Activated naive CD8-positive, alpha-beta T cell treated with anti-CD3 and anti-CD28 coated beads for 36 hours (primary cell): ENCODE measurements at regions not wholly inside any gene's neighbourhood (a gene's known extent, or its start where the extent isn't known, plus 50 kb on each side); places are given as distances from the start of the nearest gene placed in this dataset.

Experiments
- DNase-seq: peaks from one replicate; pipeline ENCODE4 v3.0.0; 2021
- H3K27ac Mint-ChIP-seq: one replicate; pipeline ENCODE4 v1.8.0; 2022; ENCODE audit warnings: mild to moderate bottlenecking, moderate library complexity, mixed read lengths
- H3K27me3 Mint-ChIP-seq: one replicate; pipeline ENCODE4 v1.8.0; 2022; ENCODE audit warnings: mild to moderate bottlenecking, mixed read lengths
- H3K36me3 Mint-ChIP-seq: one replicate; pipeline ENCODE4 v1.8.0; 2021; ENCODE audit warnings: mild to moderate bottlenecking, mixed read lengths
- H3K4me1 Mint-ChIP-seq: one replicate; pipeline ENCODE4 v1.8.0; 2021; ENCODE audit warnings: mixed read lengths
- H3K4me3 Mint-ChIP-seq: one replicate; pipeline ENCODE4 v1.8.0; 2022; ENCODE audit warnings: mild to moderate bottlenecking, moderate library complexity, mixed read lengths
- H3K9me3 Mint-ChIP-seq: one replicate; pipeline ENCODE4 v1.8.0; 2022; ENCODE audit warnings: mixed read lengths

DNA sequence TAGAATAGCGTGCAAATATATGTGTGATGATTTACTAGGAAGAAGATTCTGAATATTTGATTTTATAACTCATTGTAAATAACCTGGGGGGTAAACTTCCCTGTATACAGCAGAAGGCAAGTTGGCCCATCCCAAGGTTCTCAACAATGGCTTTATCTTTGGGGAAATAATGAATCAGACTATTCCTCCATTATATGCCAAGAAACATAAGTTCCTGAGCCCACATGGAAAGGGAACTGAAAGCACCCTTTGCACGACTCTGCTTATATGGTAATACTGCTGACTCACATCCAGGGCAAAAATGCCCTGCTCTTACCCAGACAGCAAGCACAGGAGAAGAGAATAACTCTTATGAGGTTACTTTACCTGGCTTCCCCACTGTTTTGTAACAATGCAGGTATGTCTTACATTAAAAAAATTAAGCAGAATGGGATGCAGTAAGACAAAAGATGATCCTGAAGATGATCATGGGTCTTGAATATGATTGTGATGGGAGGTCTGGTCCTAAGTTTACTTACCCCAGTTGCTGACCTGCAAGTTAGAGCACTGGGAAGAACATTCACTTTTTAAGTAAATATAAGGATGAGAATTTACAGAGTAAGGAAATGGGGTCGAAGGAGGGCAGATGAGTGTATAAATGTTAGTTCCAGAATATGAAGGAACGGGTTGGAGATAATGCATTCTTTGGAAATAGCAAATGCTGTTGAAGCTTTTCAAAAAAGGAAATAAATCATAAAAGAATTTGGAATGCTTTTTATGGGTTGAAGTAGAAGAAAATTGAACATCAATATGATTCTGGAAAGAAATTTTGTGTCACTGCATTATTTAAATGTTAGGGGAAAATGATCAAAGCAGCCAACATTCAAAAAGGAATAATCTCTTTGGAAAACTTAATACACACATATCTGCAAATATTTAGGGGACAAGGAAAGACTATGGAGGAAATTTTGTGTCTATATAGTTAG, 428.4 kb upstream of the MPDZ start:
- no peak for DNase-seq
- H3K27ac Mint-ChIP-seq, result no peak overlapping the region
- no peak overlapping the region for H3K4me3 Mint-ChIP-seq
- H3K4me1 Mint-ChIP-seq, result no peaks in the 10 kb centered on the region
- no peaks in the 10 kb centered on the region for H3K27me3 Mint-ChIP-seq
- H3K36me3 Mint-ChIP-seq, result no peaks in the 10 kb centered on the region
- H3K9me3 Mint-ChIP-seq, result peaks cover 5% of the 10 kb centered on the region

- Mint-ChIP-seq H3K36me3 (no peaks in the 10 kb centered on the region), H3K9me3 (peaks cover 6% of the 10 kb centered on the region), H3K4me3 (no peak overlapping the region), H3K27ac (no peak overlapping the region), H3K4me1 (no peaks in the 10 kb centered on the region), H3K27me3 (no peaks in the 10 kb centered on the region)
- no peak for DNase-seq
These were observed 426.4 kb upstream of the MPDZ start for GRCh38 chr9:13705918-13706317.

DNA sequence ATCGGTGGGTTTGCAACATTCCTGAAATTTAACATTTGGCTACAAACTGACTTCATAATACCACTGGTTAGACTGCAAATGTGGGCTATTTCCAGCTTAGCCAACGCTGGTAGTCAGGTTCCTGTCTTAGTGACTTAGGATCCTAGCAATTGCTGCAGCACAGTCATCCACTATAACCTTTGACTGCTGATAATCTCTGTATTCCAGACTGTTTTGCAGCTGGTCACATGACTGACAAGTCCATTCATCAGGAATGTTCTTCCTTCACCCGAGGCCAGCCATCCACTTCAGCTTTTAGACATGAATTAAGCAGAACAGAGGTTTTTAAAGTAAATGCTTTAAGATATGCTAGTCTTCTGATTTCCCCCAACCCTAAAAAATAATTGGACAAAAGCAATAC, 425.9 kb upstream of the MPDZ start:
- no peak overlapping the region for H3K4me3 Mint-ChIP-seq
- peaks cover 6% of the 10 kb centered on the region for H3K9me3 Mint-ChIP-seq
- no peaks in the 10 kb centered on the region for H3K36me3 Mint-ChIP-seq
- DNase-seq, result no peak
- H3K27ac Mint-ChIP-seq, result no peak overlapping the region
- no peaks in the 10 kb centered on the region for H3K4me1 Mint-ChIP-seq
- no peaks in the 10 kb centered on the region for H3K27me3 Mint-ChIP-seq

DNA sequence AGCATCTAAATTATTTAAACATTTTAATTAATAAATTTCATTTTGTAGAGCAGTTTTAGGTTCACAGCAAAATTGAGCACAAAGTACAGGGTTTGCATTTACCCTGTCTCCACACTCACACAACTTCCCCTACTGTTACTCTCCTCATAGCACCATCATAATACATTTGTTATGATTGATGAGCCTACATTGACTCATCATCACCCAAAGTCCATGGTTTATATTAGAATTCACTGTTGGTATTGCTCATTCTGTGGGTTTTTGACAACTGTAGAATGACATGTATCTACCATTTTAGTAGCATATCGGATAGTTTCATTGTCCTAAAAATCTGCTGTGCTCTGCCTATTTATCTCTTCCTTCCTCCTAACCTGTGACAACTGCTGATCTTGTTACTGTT, 411.1 kb upstream of the MPDZ start:
- Mint-ChIP-seq H3K36me3 (no peaks in the 10 kb centered on the region), H3K4me1 (no peaks in the 10 kb centered on the region), H3K9me3 (peaks cover 18% of the 10 kb centered on the region), H3K27me3 (no peaks in the 10 kb centered on the region), H3K27ac (no peak overlapping the region), H3K4me3 (no peak overlapping the region)
- DNase-seq, result no peak

- H3K4me1 Mint-ChIP-seq, result no peaks in the 10 kb centered on the region
These were observed 410.4 kb upstream of the MPDZ start for GRCh38 chr9:13689925-13690324.

GRCh38 chr9:13688990-13689600, 409.6 kb upstream of the MPDZ start:
- Mint-ChIP-seq H3K27ac (no peak overlapping the region), H3K36me3 (no peaks in the 10 kb centered on the region), H3K4me3 (no peak overlapping the region), H3K9me3 (peaks cover 17% of the 10 kb centered on the region), H3K27me3 (no peaks in the 10 kb centered on the region), H3K4me1 (no peaks in the 10 kb centered on the region)
- no peak for DNase-seq

More at GRCh38 chr9:13689925-13690324, 410.4 kb upstream of the MPDZ start:
- Mint-ChIP-seq H3K27me3 (no peaks in the 10 kb centered on the region), H3K9me3 (peaks cover 17% of the 10 kb centered on the region), H3K27ac (no peak overlapping the region), H3K4me3 (no peak overlapping the region), H3K36me3 (no peaks in the 10 kb centered on the region)
- DNase-seq, result no peak

DNA sequence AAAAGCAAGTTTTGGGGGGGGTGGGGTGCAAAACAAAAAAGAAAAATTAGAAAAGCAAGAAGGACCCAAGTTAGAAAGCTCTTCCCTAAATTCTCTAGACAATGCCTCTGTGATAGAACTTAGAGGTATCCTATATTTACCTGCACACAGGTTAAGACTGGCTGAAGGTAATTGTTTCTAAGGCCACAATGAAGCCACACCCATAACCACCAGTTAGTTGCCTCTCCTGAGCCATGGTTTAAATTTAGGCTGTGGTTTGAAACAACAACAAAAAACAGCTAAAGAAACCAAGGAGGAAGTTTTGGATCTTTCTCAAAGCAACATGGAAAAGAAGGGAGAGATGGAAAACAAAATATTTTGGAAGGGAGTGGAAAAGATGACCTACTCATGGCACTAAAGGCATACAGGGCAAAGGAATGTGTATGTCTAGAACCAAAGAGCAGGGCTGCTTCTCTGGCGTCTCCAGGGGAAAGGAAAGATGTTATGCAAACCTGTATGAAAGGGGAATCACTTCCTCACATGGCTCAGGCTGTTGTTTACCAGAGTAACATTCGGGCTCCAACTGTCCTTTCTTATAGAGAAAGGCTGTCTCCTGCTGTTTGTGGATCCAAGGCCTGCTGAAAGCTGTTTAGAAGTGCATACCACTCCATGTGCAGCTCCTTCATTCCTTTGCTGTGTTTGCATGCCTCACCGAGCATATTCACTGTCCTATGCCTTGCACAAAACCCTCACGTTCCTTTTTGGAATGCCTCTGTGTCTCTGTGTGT, 408.9 kb upstream of the MPDZ start:
- no peaks in the 10 kb centered on the region for H3K36me3 Mint-ChIP-seq
- no peaks in the 10 kb centered on the region for H3K4me1 Mint-ChIP-seq
- no peaks in the 10 kb centered on the region for H3K27me3 Mint-ChIP-seq
- peaks cover 16% of the 10 kb centered on the region for H3K9me3 Mint-ChIP-seq
- no peak overlapping the region for H3K27ac Mint-ChIP-seq
- H3K4me3 Mint-ChIP-seq, result no peak overlapping the region
- no peak for DNase-seq

- Mint-ChIP-seq H3K27me3 (no peaks in the 10 kb centered on the region), H3K27ac (no peak overlapping the region), H3K4me3 (no peak overlapping the region), H3K9me3 (peaks cover 4% of the 10 kb centered on the region), H3K36me3 (no peaks in the 10 kb centered on the region), H3K4me1 (no peaks in the 10 kb centered on the region)
- DNase-seq, result no peak
These were observed 405.2 kb upstream of the MPDZ start for GRCh38 chr9:13684656-13685055.

DNA sequence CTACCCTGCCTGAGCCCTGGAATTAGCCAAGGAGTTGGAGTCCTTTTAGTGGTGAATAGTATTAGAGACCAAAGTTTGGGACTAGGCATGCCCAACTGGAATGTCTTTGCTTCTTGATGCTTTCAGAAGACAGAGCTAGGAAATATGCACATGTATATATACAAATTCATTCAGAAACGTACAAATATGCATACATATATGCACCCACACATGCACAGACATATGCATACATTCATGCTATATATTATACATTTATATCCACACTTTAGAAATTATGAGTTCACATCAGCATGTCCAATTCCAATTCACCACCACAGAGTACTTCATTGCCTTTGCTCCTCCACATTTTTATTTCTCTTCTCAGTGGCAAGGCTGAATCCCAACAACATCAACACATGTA, 398.3 kb upstream of the MPDZ start:
- Mint-ChIP-seq H3K4me1 (no peaks in the 10 kb centered on the region), H3K27ac (no peak overlapping the region), H3K4me3 (no peak overlapping the region), H3K9me3 (peaks cover 4% of the 10 kb centered on the region), H3K36me3 (no peaks in the 10 kb centered on the region), H3K27me3 (no peaks in the 10 kb centered on the region)
- no peak for DNase-seq

GRCh38 chr9:13675638-13676000, 396.1 kb upstream of the MPDZ start:
- H3K9me3 Mint-ChIP-seq, result peaks cover 7% of the 10 kb centered on the region
- no peak overlapping the region for H3K4me3 Mint-ChIP-seq
- no peaks in the 10 kb centered on the region for H3K4me1 Mint-ChIP-seq
- H3K27ac Mint-ChIP-seq, result no peak overlapping the region
- no peaks in the 10 kb centered on the region for H3K27me3 Mint-ChIP-seq
- no peaks in the 10 kb centered on the region for H3K36me3 Mint-ChIP-seq
- DNase-seq, result no peak

DNA sequence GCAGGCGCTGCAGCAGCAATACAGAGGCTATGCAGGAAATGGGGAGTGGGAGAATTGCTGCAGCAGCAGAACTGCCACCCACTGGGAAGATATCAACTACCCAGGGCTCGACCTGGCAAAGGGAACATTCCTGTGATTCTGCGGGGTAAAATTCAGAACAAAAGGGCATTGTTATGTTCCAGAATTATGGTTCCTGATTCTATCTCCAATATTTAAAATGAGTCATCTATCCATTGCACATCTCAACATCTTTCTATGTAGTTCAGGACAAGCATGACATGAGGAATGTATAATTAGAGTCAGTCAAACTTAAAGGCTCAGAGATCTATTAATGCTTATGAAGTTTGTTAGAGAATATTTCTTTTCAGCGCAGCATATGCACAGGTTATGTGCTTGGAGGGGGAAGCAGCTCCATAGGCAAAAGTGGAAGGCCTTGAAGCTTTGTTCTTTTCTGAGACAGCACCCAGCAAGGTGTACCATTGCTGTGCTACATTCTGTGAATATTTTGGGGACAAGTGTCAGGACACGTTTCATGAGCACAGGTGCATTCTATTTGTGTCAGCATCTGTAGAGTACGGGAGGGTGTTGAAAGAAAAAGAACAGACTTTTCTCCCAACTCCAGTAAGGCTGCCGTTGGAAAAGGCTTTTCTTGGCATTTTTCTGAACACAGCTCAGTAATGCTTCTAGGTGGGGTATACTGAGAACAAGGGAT, 395.6 kb upstream of the MPDZ start:
- H3K36me3 Mint-ChIP-seq, result no peaks in the 10 kb centered on the region
- H3K4me3 Mint-ChIP-seq, result no peak overlapping the region
- no peaks in the 10 kb centered on the region for H3K27me3 Mint-ChIP-seq
- peaks cover 7% of the 10 kb centered on the region for H3K9me3 Mint-ChIP-seq
- H3K4me1 Mint-ChIP-seq, result no peaks in the 10 kb centered on the region
- no peak overlapping the region for H3K27ac Mint-ChIP-seq
- no peak for DNase-seq

GRCh38 chr9:13673348-13673747, 393.9 kb upstream of the MPDZ start:
- no peaks in the 10 kb centered on the region for H3K27me3 Mint-ChIP-seq
- H3K4me1 Mint-ChIP-seq, result no peaks in the 10 kb centered on the region
- no peak overlapping the region for H3K27ac Mint-ChIP-seq
- H3K9me3 Mint-ChIP-seq, result peaks cover 14% of the 10 kb centered on the region
- no peak for DNase-seq
- no peak overlapping the region for H3K4me3 Mint-ChIP-seq
- no peaks in the 10 kb centered on the region for H3K36me3 Mint-ChIP-seq

DNA sequence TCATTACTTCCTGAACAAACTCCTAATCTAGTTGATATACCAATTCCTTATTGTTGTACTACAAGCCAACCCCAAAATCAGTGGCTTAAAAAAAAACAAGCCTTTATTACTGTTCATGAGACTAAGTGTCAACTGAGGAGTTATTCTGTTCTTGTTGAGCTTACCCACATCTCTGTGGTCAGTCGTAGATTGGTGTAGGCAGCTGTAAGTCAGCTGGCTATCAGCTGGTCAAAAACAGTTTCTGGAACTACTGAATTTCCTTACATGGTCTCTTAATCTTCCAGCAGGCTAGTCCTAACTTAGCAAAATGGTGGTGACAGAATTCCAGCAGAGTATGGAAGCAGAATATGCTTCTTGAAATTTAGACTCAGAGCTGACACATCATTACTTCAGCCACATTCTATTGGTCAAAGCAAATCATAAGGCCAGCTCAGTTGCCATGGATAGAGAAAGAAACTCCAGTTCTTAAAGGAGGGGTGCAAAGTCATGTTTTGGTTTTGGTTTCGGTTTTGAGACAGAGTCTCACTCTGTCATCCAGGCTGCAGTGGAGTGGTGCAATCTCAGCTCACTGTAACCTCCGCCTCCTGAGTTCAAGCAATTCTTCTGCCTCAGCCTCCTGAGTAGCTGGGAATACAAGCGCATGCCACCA, 386.1 kb upstream of the MPDZ start:
- DNase-seq, result no peak
- H3K9me3 Mint-ChIP-seq, result peaks cover 18% of the 10 kb centered on the region
- no peak overlapping the region for H3K4me3 Mint-ChIP-seq
- no peaks in the 10 kb centered on the region for H3K27me3 Mint-ChIP-seq
- peaks cover 2% of the 10 kb centered on the region for H3K36me3 Mint-ChIP-seq
- H3K27ac Mint-ChIP-seq, result no peak overlapping the region
- no peaks in the 10 kb centered on the region for H3K4me1 Mint-ChIP-seq

GRCh38 chr9:13661014-13661413, 381.5 kb upstream of the MPDZ start:
- Mint-ChIP-seq H3K27ac (no peak overlapping the region), H3K9me3 (peaks cover 7% of the 10 kb centered on the region), H3K4me3 (no peak overlapping the region), H3K36me3 (peaks cover 2% of the 10 kb centered on the region), H3K27me3 (no peaks in the 10 kb centered on the region), H3K4me1 (no peaks in the 10 kb centered on the region)
- no peak for DNase-seq
